ENCODE measurements at regions not wholly inside any gene's neighbourhood (a gene's known extent, or its start where the extent isn't known, plus 50 kb on each side); places are given as distances from the start of the nearest gene placed in this dataset.

DNA sequence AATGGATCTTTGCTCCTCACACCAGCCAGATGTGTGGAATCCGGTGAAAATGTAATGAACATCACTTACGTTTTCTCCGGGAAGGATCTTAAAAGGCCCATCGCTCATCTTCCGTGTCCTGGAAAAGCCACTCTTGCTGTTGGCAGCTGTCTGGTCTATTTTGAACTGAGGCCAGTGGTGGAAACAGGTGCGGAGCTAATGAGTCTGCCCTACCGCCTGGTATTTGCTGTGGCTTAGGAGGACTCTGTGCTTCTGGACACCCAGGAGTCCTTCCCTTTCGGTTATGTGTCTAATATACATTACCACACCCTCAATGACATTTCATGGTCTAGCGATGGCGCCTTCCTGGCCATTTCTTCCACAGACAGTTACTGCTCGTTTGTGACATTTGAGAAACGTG is 264.2 kb upstream of the PREP start:
- 92% methylated on average over 12 of the region's 12 CpGs for WGBS
- no peak overlapping the region for H3K4me3 ChIP-seq (ENCODE audit: low read length)
- H3K9me3 ChIP-seq (ENCODE audit: control insufficient read depth, low read length) = no peaks in the 10 kb centered on the region
- no peak overlapping the region for H3K27ac ChIP-seq (ENCODE audit: low read length)
- H3K27me3 ChIP-seq (ENCODE audit: control insufficient read depth, insufficient read depth) = no peaks in the 10 kb centered on the region
- DNase-seq (no peak), ATAC-seq (no peak)
- intact Hi-C loops (cut with DNase I) = no loop called here
- no peaks in the 10 kb centered on the region for H3K4me1 ChIP-seq (ENCODE audit: control insufficient read depth, insufficient read depth, low read length)

DNA sequence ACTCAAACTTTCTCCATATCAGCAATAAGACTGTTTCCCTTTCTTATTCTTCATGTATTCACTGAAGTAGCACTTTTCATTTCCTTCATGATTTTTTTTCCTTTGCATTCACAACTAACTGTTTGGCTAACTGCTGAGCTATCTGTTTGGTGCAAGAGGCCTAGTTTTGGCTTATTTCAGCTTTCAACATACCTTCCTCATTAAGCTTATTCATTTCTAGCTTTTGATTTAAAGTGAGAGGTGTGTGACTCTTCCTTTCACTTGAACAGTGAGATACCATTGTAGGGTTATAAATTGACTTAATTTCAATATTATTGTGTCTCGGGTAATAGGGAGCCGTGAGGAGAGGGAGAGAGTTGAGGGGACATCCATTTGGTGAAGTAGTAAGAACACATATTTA is 262.0 kb upstream of the PREP start:
- Histone ChIP-seq H3K27ac (ENCODE audit: low read length) (no peak overlapping the region), H3K27me3 (ENCODE audit: control insufficient read depth, insufficient read depth) (no peaks in the 10 kb centered on the region), H3K4me3 (ENCODE audit: low read length) (no peak overlapping the region), H3K4me1 (ENCODE audit: control insufficient read depth, insufficient read depth, low read length) (no peaks in the 10 kb centered on the region), H3K9me3 (ENCODE audit: control insufficient read depth, low read length) (no peaks in the 10 kb centered on the region)
- WGBS = 91% methylated on average over 2 of the region's 2 CpGs
- intact Hi-C loops (cut with DNase I) = no loop called here
- ATAC-seq (no peak), DNase-seq (no peak)

DNA sequence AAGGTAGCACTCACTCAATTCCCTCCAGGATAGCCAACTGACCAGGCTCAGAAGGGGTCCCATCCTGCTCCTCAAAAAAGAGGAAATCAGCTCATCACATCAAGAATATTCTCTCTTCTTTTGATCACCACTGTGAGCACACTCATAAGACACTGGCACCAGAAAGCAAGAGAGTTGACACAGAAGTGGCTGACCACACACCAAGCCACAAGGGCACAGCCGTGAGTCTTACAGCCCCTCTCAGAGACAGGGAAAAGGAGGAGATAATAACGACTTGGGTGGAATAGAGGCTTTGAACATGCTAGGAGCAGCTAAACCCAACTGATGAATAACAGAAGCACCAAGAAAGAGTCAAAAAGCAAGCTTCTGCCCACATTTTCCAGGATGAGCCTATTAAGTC is 249.1 kb upstream of the PREP start:
- intact Hi-C loops (cut with DNase I) = no loop called here
- no peaks in the 10 kb centered on the region for H3K9me3 ChIP-seq (ENCODE audit: control insufficient read depth, low read length)
- ATAC-seq (no peak), DNase-seq (no peak)
- no peaks in the 10 kb centered on the region for H3K27me3 ChIP-seq (ENCODE audit: control insufficient read depth, insufficient read depth)
- no peak overlapping the region for H3K4me3 ChIP-seq (ENCODE audit: low read length)
- WGBS = 73% methylated on average over 2 of the region's 2 CpGs
- H3K4me1 ChIP-seq (ENCODE audit: control insufficient read depth, insufficient read depth, low read length) = no peaks in the 10 kb centered on the region
- H3K27ac ChIP-seq (ENCODE audit: low read length) = no peak overlapping the region

DNA sequence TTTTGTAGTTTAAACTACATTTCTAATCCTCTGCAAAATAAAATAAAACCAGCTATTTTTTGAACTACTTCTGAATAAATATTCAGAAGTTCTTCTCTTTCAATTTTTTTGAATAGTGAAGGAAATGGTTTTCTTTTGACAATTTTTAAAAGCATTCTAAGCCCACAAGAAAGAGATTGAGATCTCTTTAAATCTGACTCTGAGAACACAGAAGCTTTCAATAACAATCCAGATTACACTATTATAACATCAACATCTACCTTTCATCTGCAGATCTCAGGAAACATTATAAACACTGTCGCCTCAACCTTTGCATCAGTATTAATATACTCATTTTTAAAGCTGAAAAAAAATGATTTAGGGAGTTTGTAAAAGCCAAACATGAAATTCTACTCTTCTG is 247.5 kb upstream of the PREP start:
- ATAC-seq = no peak
- WGBS = 89% methylated on average over 1 of the region's 1 CpG
- Histone ChIP-seq H3K27ac (ENCODE audit: low read length) (no peak overlapping the region), H3K9me3 (ENCODE audit: control insufficient read depth, low read length) (no peaks in the 10 kb centered on the region), H3K4me3 (ENCODE audit: low read length) (no peak overlapping the region), H3K4me1 (ENCODE audit: control insufficient read depth, insufficient read depth, low read length) (no peaks in the 10 kb centered on the region), H3K27me3 (ENCODE audit: control insufficient read depth, insufficient read depth) (no peaks in the 10 kb centered on the region)
- no peak for DNase-seq
- intact Hi-C loops (cut with DNase I) = no loop called here

DNA sequence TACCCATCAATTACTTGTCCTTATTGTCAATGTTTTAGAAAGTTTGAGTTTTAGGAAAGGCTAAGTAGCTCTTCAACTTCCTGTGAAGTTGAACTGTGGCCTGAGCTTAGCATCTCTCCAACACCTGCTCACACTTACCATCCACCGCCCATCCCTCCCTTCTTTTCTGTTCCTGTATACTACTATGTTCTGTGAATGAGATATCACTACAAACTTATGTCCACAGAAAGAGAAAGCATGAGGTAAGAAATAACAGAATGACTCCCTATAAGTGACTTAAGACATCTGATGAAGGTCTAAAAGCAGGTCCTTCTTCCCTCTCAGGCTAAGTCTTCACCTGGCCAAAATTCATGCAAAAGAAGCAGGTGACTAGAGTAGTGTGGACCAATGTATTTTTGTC is 246.3 kb upstream of the PREP start:
- intact Hi-C loops (cut with DNase I) = no loop called here
- ATAC-seq (no peak), DNase-seq (no peak)
- Histone ChIP-seq H3K27me3 (ENCODE audit: control insufficient read depth, insufficient read depth) (no peaks in the 10 kb centered on the region), H3K27ac (ENCODE audit: low read length) (no peak overlapping the region), H3K9me3 (ENCODE audit: control insufficient read depth, low read length) (no peaks in the 10 kb centered on the region), H3K4me1 (ENCODE audit: control insufficient read depth, insufficient read depth, low read length) (no peaks in the 10 kb centered on the region), H3K4me3 (ENCODE audit: low read length) (no peak overlapping the region)
- WGBS = 92% methylated on average over 1 of the region's 1 CpG

DNA sequence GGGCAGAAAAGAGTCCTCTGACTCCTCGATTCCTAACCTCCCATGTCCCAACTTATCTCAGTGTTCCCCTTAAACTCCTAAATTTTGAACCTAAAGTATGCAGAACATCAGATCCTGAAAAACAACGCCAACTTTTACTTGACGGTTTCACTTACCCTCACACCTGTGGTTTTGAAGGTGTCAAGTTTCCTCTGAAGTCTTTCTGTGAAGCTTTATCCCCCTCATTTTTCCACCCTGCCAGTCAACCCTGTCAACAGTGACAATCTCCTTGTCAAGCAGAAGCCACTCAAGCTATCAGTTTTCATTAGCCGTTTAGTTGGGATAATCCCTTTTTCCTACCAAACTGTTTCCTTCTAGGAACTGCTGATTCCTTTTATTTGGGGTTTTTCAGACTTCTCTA is 245.4 kb upstream of the PREP start:
- no peaks in the 10 kb centered on the region for H3K4me1 ChIP-seq (ENCODE audit: control insufficient read depth, insufficient read depth, low read length)
- H3K4me3 ChIP-seq (ENCODE audit: low read length) = no peak overlapping the region
- H3K27me3 ChIP-seq (ENCODE audit: control insufficient read depth, insufficient read depth) = no peaks in the 10 kb centered on the region
- no peaks in the 10 kb centered on the region for H3K9me3 ChIP-seq (ENCODE audit: control insufficient read depth, low read length)
- H3K27ac ChIP-seq (ENCODE audit: low read length) = no peak overlapping the region
- intact Hi-C loops (cut with DNase I) = no loop called here
- WGBS = 56% methylated on average over 4 of the region's 4 CpGs
- no peak for DNase-seq
- ATAC-seq = no peak

DNA sequence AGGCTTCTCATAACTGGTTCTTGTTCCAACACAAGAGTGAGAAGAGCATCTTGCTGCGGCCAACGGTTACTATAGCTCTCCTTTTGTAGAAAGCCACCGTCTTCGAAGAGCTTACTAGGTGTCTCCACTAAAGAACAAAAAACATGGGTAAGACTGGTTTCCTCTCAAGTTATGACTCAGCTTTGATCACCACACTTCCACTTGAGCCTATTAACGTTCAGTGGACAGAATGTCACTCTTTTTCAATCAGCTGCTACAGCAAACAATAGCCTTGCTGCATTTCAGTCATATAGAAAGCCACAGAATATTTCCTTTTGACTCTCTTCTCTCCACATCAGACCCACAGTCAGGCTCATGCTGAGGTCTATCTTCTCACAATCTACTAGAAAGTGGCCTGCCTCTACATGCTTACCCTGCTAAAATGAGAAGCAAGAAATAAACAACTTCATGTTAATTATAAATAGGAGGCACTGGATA is 243.5 kb upstream of the PREP start:
- Histone ChIP-seq H3K27ac (ENCODE audit: low read length) (no peak overlapping the region), H3K4me1 (ENCODE audit: control insufficient read depth, insufficient read depth, low read length) (no peaks in the 10 kb centered on the region), H3K4me3 (ENCODE audit: low read length) (no peak overlapping the region), H3K27me3 (ENCODE audit: control insufficient read depth, insufficient read depth) (no peaks in the 10 kb centered on the region), H3K9me3 (ENCODE audit: control insufficient read depth, low read length) (no peaks in the 10 kb centered on the region)
- intact Hi-C loops (cut with DNase I) = no loop called here
- ATAC-seq = no peak
- WGBS = 85% methylated on average over 5 of the region's 5 CpGs
- DNase-seq = no peak

DNA sequence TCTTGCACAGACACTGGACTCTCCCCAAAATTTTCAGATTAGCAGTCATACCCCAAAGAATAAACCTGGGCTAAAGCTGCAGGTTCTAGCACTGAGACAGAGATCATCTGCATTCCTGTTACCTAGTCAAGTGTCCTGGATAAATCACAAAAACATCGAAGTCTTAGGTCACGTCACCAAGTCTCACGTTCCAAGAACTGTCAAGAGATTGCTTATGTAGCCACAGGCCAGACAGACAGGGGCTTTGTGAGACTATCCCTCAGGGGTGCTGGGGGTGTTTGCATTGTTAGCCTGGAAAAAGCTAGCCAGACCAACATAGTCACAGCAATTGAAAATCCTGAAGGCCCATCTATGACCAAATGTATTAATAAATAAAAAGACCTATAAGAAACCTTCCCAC is 243.1 kb upstream of the PREP start:
- H3K27me3 ChIP-seq (ENCODE audit: control insufficient read depth, insufficient read depth) = no peaks in the 10 kb centered on the region
- no peak overlapping the region for H3K27ac ChIP-seq (ENCODE audit: low read length)
- DNase-seq (no peak), ATAC-seq (no peak)
- H3K4me3 ChIP-seq (ENCODE audit: low read length) = no peak overlapping the region
- no peaks in the 10 kb centered on the region for H3K4me1 ChIP-seq (ENCODE audit: control insufficient read depth, insufficient read depth, low read length)
- no peaks in the 10 kb centered on the region for H3K9me3 ChIP-seq (ENCODE audit: control insufficient read depth, low read length)
- intact Hi-C loops (cut with DNase I) = no loop called here
- 71% methylated on average over 3 of the region's 3 CpGs for WGBS

DNA sequence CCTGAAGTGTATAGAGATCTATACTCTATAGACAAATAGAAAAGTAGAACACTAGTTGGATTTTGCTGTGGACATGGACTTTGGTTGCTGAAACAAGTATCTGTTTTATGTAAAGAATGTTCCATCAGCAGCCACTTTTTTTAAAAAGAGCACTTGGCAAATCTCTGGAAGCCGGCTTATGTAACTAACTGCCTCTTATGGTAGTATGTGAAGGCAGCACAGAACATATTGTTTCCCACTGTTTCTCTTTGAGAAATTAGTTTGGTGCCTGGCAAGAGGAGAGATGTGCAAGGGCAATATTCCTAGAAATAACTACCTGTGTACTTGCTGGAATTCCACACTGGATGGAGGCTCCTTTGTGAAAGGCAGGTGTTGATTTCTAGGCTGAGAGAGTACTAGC is 242.3 kb upstream of the PREP start:
- intact Hi-C loops (cut with DNase I) = no loop called here
- no peaks in the 10 kb centered on the region for H3K9me3 ChIP-seq (ENCODE audit: control insufficient read depth, low read length)
- no peaks in the 10 kb centered on the region for H3K27me3 ChIP-seq (ENCODE audit: control insufficient read depth, insufficient read depth)
- peak in 1 of 2 donors; percentile 14 for ATAC-seq
- WGBS = 61% methylated on average over 1 of the region's 1 CpG
- no peak overlapping the region for H3K4me3 ChIP-seq (ENCODE audit: low read length)
- H3K27ac ChIP-seq (ENCODE audit: low read length) = no peak overlapping the region
- no peak for DNase-seq
- no peaks in the 10 kb centered on the region for H3K4me1 ChIP-seq (ENCODE audit: control insufficient read depth, insufficient read depth, low read length)

DNA sequence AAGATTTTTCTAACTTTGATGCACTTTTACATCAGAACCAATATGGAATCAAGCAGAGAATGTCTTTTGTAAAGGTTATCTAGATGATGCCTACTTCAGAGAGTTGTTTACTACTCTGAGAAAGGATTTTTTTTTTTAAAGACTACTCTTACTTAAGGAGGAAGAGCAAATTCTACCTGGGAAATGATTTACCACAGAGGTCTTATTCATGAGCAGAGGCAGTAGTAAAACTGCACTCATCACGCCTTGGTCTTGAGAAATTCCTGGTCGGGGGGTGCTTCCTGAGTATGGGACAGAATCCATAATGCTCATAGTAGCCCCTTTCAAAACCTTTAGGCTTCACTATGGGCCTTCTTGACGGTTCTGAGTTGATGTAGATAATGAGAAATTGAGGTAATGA is 241.8 kb upstream of the PREP start:
- no peak for ATAC-seq
- Histone ChIP-seq H3K4me1 (ENCODE audit: control insufficient read depth, insufficient read depth, low read length) (no peaks in the 10 kb centered on the region), H3K27me3 (ENCODE audit: control insufficient read depth, insufficient read depth) (no peaks in the 10 kb centered on the region), H3K27ac (ENCODE audit: low read length) (no peak overlapping the region), H3K4me3 (ENCODE audit: low read length) (no peak overlapping the region), H3K9me3 (ENCODE audit: control insufficient read depth, low read length) (no peaks in the 10 kb centered on the region)
- intact Hi-C loops (cut with DNase I) = no loop called here
- no peak for DNase-seq
- 83% methylated on average over 3 of the region's 3 CpGs for WGBS

DNA sequence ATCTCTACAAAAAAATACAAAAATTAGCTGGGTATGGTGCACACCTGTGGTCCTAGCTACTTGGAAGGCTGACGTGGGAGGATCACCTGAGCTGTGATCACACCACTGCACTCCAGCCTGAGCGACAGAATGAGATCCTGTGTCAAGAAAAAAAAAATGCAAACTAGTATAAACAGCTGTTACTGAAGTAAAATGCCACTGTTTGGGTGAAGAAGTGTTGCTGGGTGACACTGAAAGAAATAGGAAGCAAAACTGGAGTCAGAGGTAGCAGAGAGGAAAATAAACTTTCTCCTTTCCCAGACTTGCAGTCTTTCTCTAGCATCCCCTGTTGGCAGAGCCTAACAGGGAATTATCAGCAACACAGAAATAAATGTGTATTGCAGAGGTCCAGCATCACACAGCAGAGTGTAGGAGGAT is 241.2 kb upstream of the PREP start:
- Histone ChIP-seq H3K4me1 (ENCODE audit: control insufficient read depth, insufficient read depth, low read length) (no peaks in the 10 kb centered on the region), H3K9me3 (ENCODE audit: control insufficient read depth, low read length) (no peaks in the 10 kb centered on the region), H3K27me3 (ENCODE audit: control insufficient read depth, insufficient read depth) (no peaks in the 10 kb centered on the region), H3K27ac (ENCODE audit: low read length) (no peak overlapping the region), H3K4me3 (ENCODE audit: low read length) (no peak overlapping the region)
- 76% methylated on average over 2 of the region's 2 CpGs for WGBS
- ATAC-seq (no peak), DNase-seq (no peak)
- intact Hi-C loops (cut with DNase I) = no loop called here

DNA sequence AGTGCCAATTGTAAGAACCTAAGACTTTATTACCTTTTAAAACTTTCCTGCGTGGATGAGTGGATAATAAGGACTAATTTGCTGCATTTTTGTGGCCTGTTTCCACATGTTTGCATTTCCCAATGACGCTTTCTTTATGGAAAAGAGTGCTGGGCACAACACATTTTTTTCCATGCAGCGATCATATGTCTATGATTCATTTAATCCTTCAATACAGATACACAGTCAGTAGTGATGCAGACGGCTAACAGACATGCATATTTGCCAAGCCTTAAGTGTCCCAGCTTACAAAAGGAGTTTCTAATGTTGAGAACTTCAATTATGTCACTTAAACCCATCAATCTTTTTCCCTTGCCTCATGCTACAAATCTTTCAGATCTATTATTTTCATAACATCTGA is 239.8 kb upstream of the PREP start:
- intact Hi-C loops (cut with DNase I) = no loop called here
- DNase-seq = no peak

More for the DNA sequence above, 239.8 kb upstream of the PREP start:
- Histone ChIP-seq H3K4me1 (ENCODE audit: control insufficient read depth, insufficient read depth, low read length) (no peaks in the 10 kb centered on the region), H3K27ac (ENCODE audit: low read length) (no peak overlapping the region), H3K9me3 (ENCODE audit: control insufficient read depth, low read length) (no peaks in the 10 kb centered on the region), H3K27me3 (ENCODE audit: control insufficient read depth, insufficient read depth) (no peaks in the 10 kb centered on the region), H3K4me3 (ENCODE audit: low read length) (no peak overlapping the region)
- no peak for ATAC-seq
- WGBS = 89% methylated on average over 4 of the region's 4 CpGs

Data from right cardiac atrium (tissue), 5 donors.